ENCODE measurements at regions not wholly inside any gene's neighbourhood (a gene's known extent, or its start where the extent isn't known, plus 50 kb on each side); places are given as distances from the start of the nearest gene placed in this dataset.

DNA sequence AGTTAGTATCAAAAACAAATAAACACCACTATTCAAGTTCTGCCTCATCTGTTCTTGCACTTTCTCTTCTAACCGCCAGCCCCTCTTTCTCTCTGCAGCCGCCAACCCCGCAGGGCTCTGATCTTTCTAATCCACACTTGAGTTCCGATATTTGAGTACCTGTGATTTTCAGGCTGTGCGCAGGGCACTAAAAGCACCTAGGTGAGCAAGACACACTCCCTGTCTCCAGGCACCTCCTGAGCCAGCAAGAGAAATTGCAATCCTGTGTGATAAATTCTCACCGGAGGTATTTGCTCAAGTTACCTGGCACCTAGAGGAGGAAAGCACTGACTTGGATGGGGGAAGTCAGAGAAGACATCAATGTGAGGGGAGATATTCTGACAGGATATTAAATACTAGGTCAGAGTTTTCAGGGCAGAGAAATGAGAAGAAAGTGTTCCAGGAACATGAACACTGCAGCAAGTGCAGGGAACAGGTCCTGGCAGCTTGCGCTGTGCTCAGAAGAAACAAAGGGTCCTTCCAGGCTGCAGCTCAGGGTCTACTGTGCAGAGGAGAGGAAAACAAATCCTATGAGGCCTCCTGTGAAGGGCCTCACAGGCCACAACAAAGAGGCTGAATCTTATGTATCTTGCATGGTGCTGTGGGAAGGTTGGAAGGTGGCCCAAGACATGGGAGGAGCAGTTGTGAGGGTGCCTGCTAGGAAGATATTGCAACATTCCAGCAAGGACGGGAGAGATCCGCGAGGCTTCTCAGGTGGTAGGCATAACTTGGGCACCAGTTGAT, 568.7 kb upstream of the MGMT start:
- TF ChIP-seq, protein P1, sequence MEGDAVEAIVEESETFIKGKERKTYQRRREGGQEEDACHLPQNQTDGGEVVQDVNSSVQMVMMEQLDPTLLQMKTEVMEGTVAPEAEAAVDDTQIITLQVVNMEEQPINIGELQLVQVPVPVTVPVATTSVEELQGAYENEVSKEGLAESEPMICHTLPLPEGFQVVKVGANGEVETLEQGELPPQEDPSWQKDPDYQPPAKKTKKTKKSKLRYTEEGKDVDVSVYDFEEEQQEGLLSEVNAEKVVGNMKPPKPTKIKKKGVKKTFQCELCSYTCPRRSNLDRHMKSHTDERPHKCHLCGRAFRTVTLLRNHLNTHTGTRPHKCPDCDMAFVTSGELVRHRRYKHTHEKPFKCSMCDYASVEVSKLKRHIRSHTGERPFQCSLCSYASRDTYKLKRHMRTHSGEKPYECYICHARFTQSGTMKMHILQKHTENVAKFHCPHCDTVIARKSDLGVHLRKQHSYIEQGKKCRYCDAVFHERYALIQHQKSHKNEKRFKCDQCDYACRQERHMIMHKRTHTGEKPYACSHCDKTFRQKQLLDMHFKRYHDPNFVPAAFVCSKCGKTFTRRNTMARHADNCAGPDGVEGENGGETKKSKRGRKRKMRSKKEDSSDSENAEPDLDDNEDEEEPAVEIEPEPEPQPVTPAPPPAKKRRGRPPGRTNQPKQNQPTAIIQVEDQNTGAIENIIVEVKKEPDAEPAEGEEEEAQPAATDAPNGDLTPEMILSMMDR (IDR thresholded peaks at IDR 0.05), result no peak
- no peak for TF ChIP-seq EP300 (IDR thresholded peaks at IDR 0.05)
- no peak for TF ChIP-seq POLR2AphosphoS5 (IDR thresholded peaks at IDR 0.05)
- TF ChIP-seq POLR2A (IDR thresholded peaks at IDR 0.05), result no peak
- H3K4me3 ChIP-seq, result no peak overlapping the region
- no peaks in the 10 kb centered on the region for H3K4me1 ChIP-seq
- H3K27me3 ChIP-seq, result no peaks in the 10 kb centered on the region
- no peaks in the 10 kb centered on the region for H3K36me3 ChIP-seq
- intact Hi-C loops (cut with DNase I), result no loop called here
- no peaks in the 10 kb centered on the region for H3K9me3 ChIP-seq
- H3K27ac ChIP-seq, result no peak overlapping the region
- no peak for DNase-seq
- whole genome bisulfite sequencing, 2 donors, result 65 to 68% methylated on average over 10 of the region's 10 CpGs

DNA sequence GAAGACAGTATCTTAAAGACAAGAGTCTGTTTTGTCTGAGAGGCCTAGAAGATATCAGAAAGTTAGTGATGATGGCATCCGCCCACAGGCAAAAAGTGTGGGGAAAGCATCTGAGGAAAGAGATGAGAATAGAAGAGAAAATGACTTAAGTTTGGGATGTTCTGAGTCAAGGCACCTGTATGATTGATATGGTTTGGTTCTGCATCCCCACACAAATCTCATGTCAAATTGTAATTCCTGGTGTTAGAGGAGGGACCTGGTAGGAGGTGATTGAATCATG, 568.2 kb upstream of the MGMT start:
- no peak overlapping the region for H3K4me3 ChIP-seq
- 93 to 98% methylated on average over 1 of the region's 1 CpG for WGBS, 2 donors
- no peak overlapping the region for H3K27ac ChIP-seq
- no peak for DNase-seq
- no peaks in the 10 kb centered on the region for H3K27me3 ChIP-seq
- H3K4me1 ChIP-seq, result no peaks in the 10 kb centered on the region
- TF ChIP-seq POLR2AphosphoS5 (IDR thresholded peaks at IDR 0.05), result no peak
- no peak for TF ChIP-seq EP300 (IDR thresholded peaks at IDR 0.05)
- TF ChIP-seq POLR2A (IDR thresholded peaks at IDR 0.05), result no peak
- TF ChIP-seq, protein P1 (IDR thresholded peaks at IDR 0.05), result no peak
- H3K9me3 ChIP-seq, result no peaks in the 10 kb centered on the region
- intact Hi-C loops (cut with DNase I), result no loop called here
- H3K36me3 ChIP-seq, result no peaks in the 10 kb centered on the region

DNA sequence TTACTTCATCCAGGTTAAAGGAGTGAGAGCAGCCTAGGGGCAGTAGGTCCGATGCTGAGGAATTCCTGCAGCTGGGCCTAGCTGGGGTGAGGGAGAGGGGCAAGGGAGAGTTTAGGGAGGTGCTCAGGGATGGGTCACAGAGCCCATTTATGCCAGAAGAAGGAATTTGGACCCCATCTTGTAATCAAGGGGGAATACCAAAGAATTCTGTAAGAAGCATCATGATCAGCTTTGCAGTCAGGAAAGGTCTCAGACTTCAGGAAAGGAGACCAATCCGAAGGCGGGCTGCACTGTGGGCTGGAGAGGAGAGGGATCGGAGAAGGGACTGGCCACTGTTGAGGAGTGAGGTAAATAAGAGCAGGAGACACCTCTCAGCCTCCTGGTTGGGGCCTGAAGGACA, 566.6 kb upstream of the MGMT start:
- TF ChIP-seq, protein P1 (IDR thresholded peaks at IDR 0.05), result no peak
- TF ChIP-seq POLR2A (IDR thresholded peaks at IDR 0.05) (no peak), POLR2AphosphoS5 (IDR thresholded peaks at IDR 0.05) (no peak), EP300 (IDR thresholded peaks at IDR 0.05) (no peak)
- 88 to 90% methylated on average over 4 of the region's 4 CpGs for WGBS, 2 donors
- Histone ChIP-seq H3K4me3 (no peak overlapping the region), H3K27me3 (no peaks in the 10 kb centered on the region), H3K36me3 (no peaks in the 10 kb centered on the region), H3K9me3 (no peaks in the 10 kb centered on the region), H3K27ac (peak overlapping the region in 1 of 4 donors; percentile 39), H3K4me1 (no peaks in the 10 kb centered on the region)
- no peak for DNase-seq
- intact Hi-C loops (cut with DNase I), result no loop called here

DNA sequence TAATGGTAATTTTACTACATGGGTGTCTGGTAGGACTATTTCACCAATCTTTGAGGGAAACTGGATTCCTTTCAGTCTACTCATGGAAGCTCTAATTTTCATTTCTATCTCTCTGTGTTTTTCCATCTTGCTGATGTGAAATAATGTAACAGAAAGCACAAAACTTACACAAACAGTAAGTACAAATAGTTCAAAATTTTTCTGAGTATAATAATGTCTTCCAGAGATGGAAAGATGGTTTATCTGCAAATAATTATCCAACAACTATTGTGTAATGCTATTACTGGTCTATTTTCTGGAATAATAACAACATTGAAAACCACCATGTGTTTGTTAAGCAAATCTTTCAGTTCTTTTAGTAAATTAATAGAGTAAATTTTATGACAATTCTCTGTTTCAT, 565.8 kb upstream of the MGMT start:
- Histone ChIP-seq H3K27ac (peak overlapping the region in 1 of 4 donors; percentile 39), H3K27me3 (no peaks in the 10 kb centered on the region), H3K9me3 (no peaks in the 10 kb centered on the region), H3K36me3 (no peaks in the 10 kb centered on the region), H3K4me3 (no peak overlapping the region), H3K4me1 (no peaks in the 10 kb centered on the region)
- no peak for DNase-seq
- intact Hi-C loops (cut with DNase I), result no loop called here
- TF ChIP-seq POLR2A (IDR thresholded peaks at IDR 0.05), result no peak
- TF ChIP-seq POLR2AphosphoS5 (IDR thresholded peaks at IDR 0.05), result no peak

DNA sequence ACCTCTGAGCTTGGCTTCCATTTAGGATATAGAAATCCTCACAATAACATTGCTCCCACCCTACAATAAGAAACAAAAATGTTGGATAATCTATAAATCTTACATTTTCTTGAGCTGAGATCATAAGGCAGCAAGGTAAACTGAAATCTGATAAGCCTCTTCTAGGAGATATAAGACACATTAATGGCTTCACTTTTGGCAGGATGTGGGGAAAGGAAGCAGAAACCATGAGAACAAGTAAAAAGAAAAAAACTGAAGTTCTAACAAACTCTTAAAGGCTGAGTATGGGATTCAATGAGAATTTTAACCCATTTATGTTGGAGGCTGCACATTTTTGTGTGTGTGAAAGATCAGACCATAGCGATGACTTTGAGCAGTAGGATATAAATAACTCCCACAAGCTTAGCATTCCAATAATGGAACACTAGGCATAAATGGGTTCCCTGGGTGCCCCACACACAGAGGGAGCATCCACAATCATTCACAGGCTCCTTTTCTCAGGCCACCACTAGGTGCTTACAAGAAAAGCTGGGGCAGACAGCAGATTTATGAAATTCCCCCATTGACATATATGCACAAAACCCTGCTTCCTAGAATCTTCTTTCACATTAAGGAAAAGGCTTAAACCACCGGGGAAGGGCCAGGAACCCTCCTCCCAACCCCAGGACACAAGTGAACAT, 564.9 kb upstream of the MGMT start:
- TF ChIP-seq, protein P1 (IDR thresholded peaks at IDR 0.05), result no peak
- TF ChIP-seq EP300 (IDR thresholded peaks at IDR 0.05) (no peak), POLR2AphosphoS5 (IDR thresholded peaks at IDR 0.05) (no peak), POLR2A (IDR thresholded peaks at IDR 0.05) (no peak)
- intact Hi-C loops (cut with DNase I), result no loop called here
- Histone ChIP-seq H3K4me1 (no peaks in the 10 kb centered on the region), H3K36me3 (no peaks in the 10 kb centered on the region), H3K27ac (no peak overlapping the region), H3K4me3 (no peak overlapping the region), H3K27me3 (no peaks in the 10 kb centered on the region), H3K9me3 (no peaks in the 10 kb centered on the region)
- DNase-seq, result no peak
- 80% methylated on average over 2 of the region's 2 CpGs for WGBS, 2 donors

Data from sigmoid colon (tissue), 6 donors.